Skeletal muscle cell (primary cell): ENCODE measurements at regions not wholly inside any gene's neighbourhood (a gene's known extent, or its start where the extent isn't known, plus 50 kb on each side); places are given as distances from the start of the nearest gene placed in this dataset.
"Not testable (repeated sequence)": the region's sequence is repeated elsewhere in the genome, so short reads cannot be mapped to it uniquely, and the experiment has no call there.

ENCODE experiments used
- DNase-seq: peaks from one replicate; pipeline ENCODE4 v3.0.0-alpha.2; 2010; ENCODE audit warnings: low read depth
- H3K4me3 ChIP-seq: 2 replicates; pipeline ENCODE4 v1.5.1; 2011; ENCODE audit warnings: low read depth, mild to moderate bottlenecking, control low read depth, low read length, moderate library complexity

DNA sequence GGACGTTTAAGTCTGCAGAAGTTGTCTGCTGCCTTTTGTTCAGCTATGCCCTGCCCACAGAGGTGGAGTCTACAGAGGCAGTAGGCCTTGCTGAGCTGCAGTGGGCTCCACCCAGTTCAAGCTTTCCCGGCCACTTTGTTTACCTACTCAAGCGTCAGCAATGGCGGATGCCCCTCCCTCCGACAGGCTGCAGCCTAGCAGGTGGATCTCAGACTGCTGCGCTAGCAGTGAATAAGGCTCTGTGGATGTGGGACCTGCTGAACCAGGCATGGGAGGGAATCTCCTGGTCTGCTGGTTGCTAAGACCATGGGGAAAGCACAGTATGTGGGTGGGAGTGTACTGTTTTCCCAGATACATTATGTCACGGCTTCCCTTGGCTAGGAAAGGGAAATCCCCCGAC is 58.2 kb upstream of the N4BP1 start:
- not testable (repeated sequence) for DNase-seq, H3K4me3 ChIP-seq

- DNase-seq: no peak
- no peak overlapping the region for H3K4me3 ChIP-seq
Measured at GRCh38 chr16:48659940-48660339, 50.0 kb upstream of the N4BP1 start.
